Left ventricle myocardium inferior (tissue), 1 donor: ENCODE measurements at regions not wholly inside any gene's neighbourhood (a gene's known extent, or its start where the extent isn't known, plus 50 kb on each side); places are given as distances from the start of the nearest gene placed in this dataset.

ENCODE experiments used
- DNase-seq: peaks from one replicate; pipeline ENCODE4 v3.0.0-alpha.2; 2020
- H3K27ac ChIP-seq: fragments of 200-600 bp; replicated peaks from 2 replicates; pipeline ENCODE4 v1.8.0; 2021
- H3K27me3 ChIP-seq: fragments of 200-600 bp; 2 replicates; pipeline ENCODE4 v1.8.0; 2021; ENCODE audit warnings: low read depth
- H3K36me3 ChIP-seq: fragments of 200-600 bp; 2 replicates; pipeline ENCODE4 v1.8.0; 2021
- H3K4me1 ChIP-seq: fragments of 200-600 bp; 2 replicates; pipeline ENCODE4 v1.8.0; 2021
- H3K4me3 ChIP-seq: fragments of 200-600 bp; 2 replicates; pipeline ENCODE4 v1.8.0; 2021; ENCODE audit warnings: mild to moderate bottlenecking, moderate library complexity
- H3K9me3 ChIP-seq: fragments of 200-600 bp; replicated peaks from 2 replicates; pipeline ENCODE4 v1.8.0; 2021
- intact Hi-C: fragments of 100-400 bp; cut with micrococcal nuclease; formaldehyde crosslinking; loops from one replicate; pipeline ENCODE4 v1.11.0; 2022
- TF ChIP-seq, protein P1 (sequence below): fragments of 200-600 bp; IDR thresholded peaks from 2 replicates; pipeline ENCODE4 v1.8.0; 2021; ENCODE audit warnings: antibody characterized with exemption, mild to moderate bottlenecking, borderline replicate concordance
- donor health status: DM: no; HTN: yes; CAD: no; lungs with severe emphysema.

DNA sequence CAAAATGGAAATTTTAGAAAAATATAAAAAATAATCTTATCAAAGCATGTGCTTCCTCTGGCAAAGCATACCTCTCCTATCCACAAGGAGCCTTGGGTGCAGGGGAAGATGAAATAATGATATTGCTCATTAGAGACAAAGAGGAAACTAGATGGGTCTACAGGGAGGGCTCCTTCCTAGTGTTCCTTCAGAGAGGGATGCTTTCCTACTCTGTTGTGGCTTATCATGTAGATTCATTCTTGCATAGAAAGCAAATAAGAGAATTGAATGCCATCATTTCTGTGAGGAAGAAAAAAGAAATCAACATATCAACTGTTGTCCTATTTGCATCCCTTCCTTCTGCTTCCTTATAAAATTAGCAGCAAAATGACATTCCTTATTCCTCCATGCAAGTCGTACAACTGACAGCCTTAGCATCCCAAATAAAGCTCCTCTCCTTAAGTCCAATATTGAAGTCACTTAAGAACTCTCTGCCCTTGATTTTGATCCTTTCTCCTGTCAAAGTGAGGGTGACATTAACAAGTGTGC lies 543.9 kb upstream of the PLXNA2 start:
- no peaks in the 10 kb centered on the region for H3K4me1 ChIP-seq
- H3K27ac ChIP-seq, result no peak overlapping the region
- TF ChIP-seq, protein P1, sequence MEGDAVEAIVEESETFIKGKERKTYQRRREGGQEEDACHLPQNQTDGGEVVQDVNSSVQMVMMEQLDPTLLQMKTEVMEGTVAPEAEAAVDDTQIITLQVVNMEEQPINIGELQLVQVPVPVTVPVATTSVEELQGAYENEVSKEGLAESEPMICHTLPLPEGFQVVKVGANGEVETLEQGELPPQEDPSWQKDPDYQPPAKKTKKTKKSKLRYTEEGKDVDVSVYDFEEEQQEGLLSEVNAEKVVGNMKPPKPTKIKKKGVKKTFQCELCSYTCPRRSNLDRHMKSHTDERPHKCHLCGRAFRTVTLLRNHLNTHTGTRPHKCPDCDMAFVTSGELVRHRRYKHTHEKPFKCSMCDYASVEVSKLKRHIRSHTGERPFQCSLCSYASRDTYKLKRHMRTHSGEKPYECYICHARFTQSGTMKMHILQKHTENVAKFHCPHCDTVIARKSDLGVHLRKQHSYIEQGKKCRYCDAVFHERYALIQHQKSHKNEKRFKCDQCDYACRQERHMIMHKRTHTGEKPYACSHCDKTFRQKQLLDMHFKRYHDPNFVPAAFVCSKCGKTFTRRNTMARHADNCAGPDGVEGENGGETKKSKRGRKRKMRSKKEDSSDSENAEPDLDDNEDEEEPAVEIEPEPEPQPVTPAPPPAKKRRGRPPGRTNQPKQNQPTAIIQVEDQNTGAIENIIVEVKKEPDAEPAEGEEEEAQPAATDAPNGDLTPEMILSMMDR, result no peak
- intact Hi-C loops, result no loop called here
- H3K36me3 ChIP-seq, result no peaks in the 10 kb centered on the region
- DNase-seq, result no peak
- H3K4me3 ChIP-seq, result no peak overlapping the region
- no peaks in the 10 kb centered on the region for H3K9me3 ChIP-seq
- no peaks in the 10 kb centered on the region for H3K27me3 ChIP-seq

DNA sequence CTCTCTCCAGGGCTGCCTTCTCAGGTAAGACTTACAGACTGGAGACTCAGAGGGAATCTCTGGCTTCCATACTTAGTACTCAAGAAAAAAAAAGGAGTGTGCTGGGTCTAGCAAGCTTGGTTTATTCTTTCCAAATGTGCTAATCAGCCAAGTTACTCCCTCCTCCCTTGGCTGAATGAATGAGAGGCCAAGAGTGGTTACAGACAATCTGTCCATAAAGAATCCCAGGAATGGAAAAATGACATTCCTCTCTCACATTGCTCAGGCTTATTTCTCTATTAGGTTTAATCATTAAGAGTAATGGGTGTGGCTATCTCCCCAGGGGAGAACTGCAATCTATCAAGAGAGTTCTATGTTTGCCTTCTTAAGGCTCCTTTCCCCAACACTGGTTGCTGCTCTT lies 547.3 kb upstream of the PLXNA2 start:
- no peaks in the 10 kb centered on the region for H3K36me3 ChIP-seq
- intact Hi-C loops, result no loop called here
- H3K4me1 ChIP-seq, result no peaks in the 10 kb centered on the region
- no peaks in the 10 kb centered on the region for H3K9me3 ChIP-seq
- H3K27ac ChIP-seq, result no peak overlapping the region
- no peak for DNase-seq
- no peak overlapping the region for H3K4me3 ChIP-seq
- H3K27me3 ChIP-seq, result no peaks in the 10 kb centered on the region
- TF ChIP-seq, protein P1, result no peak

DNA sequence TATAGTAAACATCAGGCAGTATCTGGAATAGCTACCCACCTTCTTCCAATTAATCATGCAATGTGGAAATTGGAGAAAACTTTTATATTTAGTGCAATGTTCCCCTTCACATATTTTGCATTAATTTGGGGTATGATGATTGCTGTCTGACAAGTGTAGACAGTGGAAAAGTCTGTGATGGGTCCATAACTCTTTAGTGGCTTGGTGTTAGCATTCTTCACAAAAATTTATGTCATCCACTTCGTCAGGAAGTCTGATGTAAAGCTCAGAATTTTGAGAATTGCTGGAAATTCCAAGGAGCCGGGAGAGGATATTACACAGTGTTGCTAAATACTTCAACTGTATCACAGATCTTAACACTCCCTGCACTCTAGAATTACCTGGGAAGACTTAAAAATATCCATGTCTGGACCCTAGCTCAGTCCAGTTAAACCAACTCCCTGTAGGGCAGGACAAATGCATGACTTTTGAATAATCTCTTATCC lies 549.7 kb upstream of the PLXNA2 start:
- TF ChIP-seq, protein P1, result no peak
- intact Hi-C loops, result no loop called here

DNA sequence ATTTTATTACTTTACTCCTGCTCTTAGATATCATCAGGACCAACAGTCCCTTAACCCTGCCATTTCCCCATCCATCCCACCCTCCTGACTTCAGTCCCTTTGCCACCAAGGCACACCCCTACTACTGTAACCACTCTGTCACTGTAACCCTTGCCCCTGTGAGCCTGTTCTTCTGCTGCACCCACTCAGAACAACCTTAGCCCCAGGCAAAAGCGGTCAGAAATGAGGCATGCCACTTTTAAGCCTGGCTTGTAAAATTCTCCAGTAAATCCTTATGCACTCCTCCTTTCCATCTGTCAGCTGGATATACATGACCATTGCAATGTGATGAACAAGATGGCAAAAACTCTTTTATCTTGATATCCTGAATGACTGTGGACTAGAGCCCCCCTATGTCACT lies 555.0 kb upstream of the PLXNA2 start:
- H3K9me3 ChIP-seq, result no peaks in the 10 kb centered on the region
- TF ChIP-seq, protein P1, result no peak
- no peaks in the 10 kb centered on the region for H3K27me3 ChIP-seq
- H3K36me3 ChIP-seq, result no peaks in the 10 kb centered on the region
- H3K27ac ChIP-seq, result no peak overlapping the region
- no peak overlapping the region for H3K4me3 ChIP-seq
- H3K4me1 ChIP-seq, result no peaks in the 10 kb centered on the region
- intact Hi-C loops, result no loop called here
- no peak for DNase-seq

More for the DNA sequence above, 549.7 kb upstream of the PLXNA2 start:
- Histone ChIP-seq H3K4me3 (no peak overlapping the region), H3K36me3 (no peaks in the 10 kb centered on the region), H3K4me1 (no peaks in the 10 kb centered on the region), H3K9me3 (no peaks in the 10 kb centered on the region), H3K27ac (no peak overlapping the region), H3K27me3 (no peaks in the 10 kb centered on the region)
- no peak for DNase-seq

DNA sequence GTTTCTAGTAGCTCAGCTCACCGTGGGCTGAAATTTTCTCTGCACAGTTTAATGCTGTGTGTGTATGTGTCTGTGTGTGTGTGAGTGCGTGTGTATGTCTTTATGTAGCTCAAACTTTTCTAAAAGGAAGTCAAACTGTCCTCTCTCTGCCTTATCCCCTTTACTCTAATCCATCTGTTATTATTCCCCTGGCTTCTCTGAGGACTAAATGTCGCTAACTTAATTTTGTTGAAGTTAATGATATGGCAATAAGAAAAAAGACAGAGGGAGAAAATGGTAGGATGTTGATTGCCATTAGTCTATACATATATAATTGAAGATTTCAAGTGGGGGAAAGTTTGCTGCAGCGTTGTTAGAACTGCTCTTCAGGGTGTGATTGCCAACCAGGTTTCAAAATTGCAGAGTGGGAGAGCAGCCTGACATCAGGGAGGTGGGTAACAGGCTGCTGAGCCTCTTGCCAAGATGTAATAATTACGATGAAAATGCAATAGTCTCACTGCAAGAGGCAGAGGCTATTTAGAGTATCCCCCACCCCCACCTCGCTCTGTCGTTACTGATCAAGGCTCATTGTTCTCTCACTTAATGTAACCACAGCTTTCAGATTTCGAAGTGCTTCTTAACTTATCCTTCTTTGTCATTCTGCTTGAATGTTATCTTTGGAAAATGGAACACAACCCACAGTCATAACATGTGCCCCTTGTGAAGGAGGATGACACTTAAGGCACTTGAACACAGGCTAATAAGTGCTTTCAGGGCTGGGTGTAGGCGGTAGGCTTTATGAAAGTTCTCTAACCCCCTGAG lies 559.0 kb upstream of the PLXNA2 start:
- H3K4me3 ChIP-seq, result no peak overlapping the region
- intact Hi-C loops, result no loop called here
- H3K9me3 ChIP-seq, result peaks cover 18% of the 10 kb centered on the region
- no peaks in the 10 kb centered on the region for H3K27me3 ChIP-seq
- H3K36me3 ChIP-seq, result no peaks in the 10 kb centered on the region
- H3K27ac ChIP-seq, result no peak overlapping the region
- TF ChIP-seq, protein P1, result no peak
- H3K4me1 ChIP-seq, result no peaks in the 10 kb centered on the region
- DNase-seq, result no peak
